H9 (cell line): ENCODE measurements at regions not wholly inside any gene's neighbourhood (a gene's known extent, or its start where the extent isn't known, plus 50 kb on each side); places are given as distances from the start of the nearest gene placed in this dataset.

Experiments
- DNase-seq: peaks from one replicate; pipeline ENCODE4 v3.0.0-alpha.2; 2017
- H2AFZ ChIP-seq: one replicate; pipeline ENCODE4 v1.6.1; 2013; ENCODE audit warnings: mild to moderate bottlenecking, low read length, control low read depth, moderate library complexity
- H2AK5ac ChIP-seq: 2 replicates; pipeline ENCODE4 v1.6.1; 2013; ENCODE audit warnings: low read length, control low read depth, mixed read lengths; ENCODE audit not compliant: insufficient read length
- H2BK120ac ChIP-seq: one replicate; pipeline ENCODE4 v1.6.1; 2013; ENCODE audit warnings: low read depth, mild to moderate bottlenecking, low read length, control low read depth, inconsistent platforms; ENCODE audit not compliant: poor library complexity, severe bottlenecking
- H2BK12ac ChIP-seq: 2 replicates; pipeline ENCODE4 v1.6.1; 2013; ENCODE audit warnings: low read length, control low read depth, mixed read lengths, low read depth; ENCODE audit not compliant: insufficient read length
- H2BK15ac ChIP-seq: 2 replicates; pipeline ENCODE4 v1.6.1; 2013; ENCODE audit warnings: low read depth, low read length, control low read depth
- H2BK20ac ChIP-seq: one replicate; pipeline ENCODE4 v1.6.1; 2013; ENCODE audit warnings: low read depth, mild to moderate bottlenecking, low read length, control low read depth, inconsistent platforms; ENCODE audit not compliant: poor library complexity, severe bottlenecking
- H2BK5ac ChIP-seq: 2 replicates; pipeline ENCODE4 v1.6.1; 2013; ENCODE audit warnings: low read length, control low read depth, mixed read lengths; ENCODE audit not compliant: insufficient read length
- H3K14ac ChIP-seq: 2 replicates; pipeline ENCODE4 v1.6.1; 2013; ENCODE audit warnings: low read length, control low read depth; ENCODE audit not compliant: insufficient read depth
- H3K18ac ChIP-seq: 2 replicates; pipeline ENCODE4 v1.6.1; 2013; ENCODE audit warnings: low read depth, mild to moderate bottlenecking, mixed read lengths, low read length, control low read depth; ENCODE audit not compliant: insufficient read length
- H3K23ac ChIP-seq: 2 replicates; pipeline ENCODE4 v1.6.1; 2013; ENCODE audit warnings: low read length, control low read depth, mixed read lengths, low read depth; ENCODE audit not compliant: insufficient read length
- H3K23me2 ChIP-seq: 2 replicates; pipeline ENCODE4 v1.6.1; 2013; ENCODE audit warnings: low read depth, mild to moderate bottlenecking, mixed read lengths, low read length, control low read depth; ENCODE audit not compliant: insufficient read length, poor library complexity, severe bottlenecking
- H3K27ac ChIP-seq: 2 replicates; pipeline ENCODE4 v1.5.1; 2013; ENCODE audit warnings: low read length, control low read depth, mixed read lengths, low read depth; ENCODE audit not compliant: insufficient read length
- H3K27me3 ChIP-seq: 2 replicates; pipeline ENCODE4 v1.6.1; 2013; ENCODE audit warnings: low read length, control low read depth, inconsistent platforms; ENCODE audit not compliant: insufficient read depth
- H3K4ac ChIP-seq: 2 replicates; pipeline ENCODE4 v1.6.1; 2013; ENCODE audit warnings: low read depth, mild to moderate bottlenecking, control low read depth, inconsistent platforms, low read length, moderate library complexity
- H3K4me1 ChIP-seq: 2 replicates; pipeline ENCODE4 v1.6.1; 2013; ENCODE audit warnings: low read length, control low read depth, inconsistent platforms; ENCODE audit not compliant: insufficient read depth
- H3K4me2 ChIP-seq: 2 replicates; pipeline ENCODE4 v1.6.1; 2013; ENCODE audit warnings: low read length, control low read depth, mixed read lengths; ENCODE audit not compliant: insufficient read length, insufficient read depth
- H3K56ac ChIP-seq: 2 replicates; pipeline ENCODE4 v1.6.1; 2013; ENCODE audit warnings: low read depth, mild to moderate bottlenecking, mixed read lengths, low read length, control low read depth; ENCODE audit not compliant: insufficient read length
- H3K79me1 ChIP-seq: 2 replicates; pipeline ENCODE4 v1.6.1; 2013; ENCODE audit warnings: low read depth, mild to moderate bottlenecking, moderate library complexity, low read length, control low read depth, inconsistent platforms; ENCODE audit not compliant: insufficient read depth, poor library complexity, severe bottlenecking
- H3K79me2 ChIP-seq: 2 replicates; pipeline ENCODE4 v1.6.1; 2013; ENCODE audit warnings: low read length, control low read depth, inconsistent platforms; ENCODE audit not compliant: insufficient read depth
- H3K9ac ChIP-seq: 2 replicates; pipeline ENCODE4 v1.6.1; 2013; ENCODE audit warnings: low read length, control low read depth, mixed read lengths; ENCODE audit not compliant: insufficient read length; ENCODE audit errors: extremely low read depth
- H3K9me3 ChIP-seq: one replicate; pipeline ENCODE4 v1.6.1; 2013; ENCODE audit warnings: low read depth, low read length, inconsistent platforms; ENCODE audit not compliant: control insufficient read depth
- H3T11ph ChIP-seq: one replicate; pipeline ENCODE4 v1.6.1; 2013; ENCODE audit warnings: mild to moderate bottlenecking, low read length, control low read depth, inconsistent platforms
- H4K20me1 ChIP-seq: one replicate; pipeline ENCODE4 v1.6.1; 2013; ENCODE audit not compliant: control insufficient read depth, insufficient read length, insufficient read depth
- H4K5ac ChIP-seq: 2 replicates; pipeline ENCODE4 v1.6.1; 2013; ENCODE audit warnings: low read depth, mild to moderate bottlenecking, mixed read lengths, low read length, control low read depth; ENCODE audit not compliant: insufficient read length
- H4K8ac ChIP-seq: replicated peaks from 2 replicates; pipeline ENCODE4 v1.6.1; 2013; ENCODE audit warnings: low read length, control low read depth, mixed read lengths, low read depth; ENCODE audit not compliant: insufficient read length
- H4K91ac ChIP-seq: 2 replicates; pipeline ENCODE4 v1.6.1; 2013; ENCODE audit warnings: low read depth, mild to moderate bottlenecking, moderate library complexity, mixed read lengths, low read length, control low read depth; ENCODE audit not compliant: insufficient read length
- H3K27ac Mint-ChIP-seq, 3 experiments: 2 replicates in 2 of 3; 3 replicates in 1 of 3; pipeline ENCODE4 v1.8.0; 2020 to 2021; ENCODE audit warnings: mixed read lengths in 3 of 3, mild to moderate bottlenecking in 1 of 3, moderate library complexity in 1 of 3
- H3K27me3 Mint-ChIP-seq: 2 replicates; pipeline ENCODE4 v1.8.0; 2021; ENCODE audit warnings: low read depth, mild to moderate bottlenecking, moderate library complexity, mixed read lengths
- H3K36me3 Mint-ChIP-seq, 3 experiments: 2 replicates in 2 of 3; 3 replicates in 1 of 3; pipeline ENCODE4 v1.8.0; 2020 to 2021; ENCODE audit warnings: low read depth in 3 of 3, mixed read lengths in 3 of 3; ENCODE audit not compliant: insufficient read depth in 1 of 3
- H3K4me1 Mint-ChIP-seq, 2 experiments: 2 replicates each; pipeline ENCODE4 v1.8.0; 2020; ENCODE audit warnings: mixed read lengths in 2 of 2
- H3K4me3 Mint-ChIP-seq, 2 experiments: 2 replicates in 1 of 2; 3 replicates in 1 of 2; pipeline ENCODE4 v1.8.0; 2020 to 2021; ENCODE audit warnings: mild to moderate bottlenecking in 2 of 2, mixed read lengths in 2 of 2, moderate library complexity in 1 of 2
- H3K9me3 Mint-ChIP-seq, 2 experiments: 2 replicates in 1 of 2; 3 replicates in 1 of 2; pipeline ENCODE4 v1.8.0; 2020; ENCODE audit warnings: mild to moderate bottlenecking in 2 of 2, mixed read lengths in 2 of 2, moderate library complexity in 1 of 2
- WGBS: extraction: QIAGEN DNeasy Blood & Tissue Kit; methylation state at CpG from one replicate; pipeline ENCODE4 v1.1.7; 2013; ENCODE audit warnings: missing lambda C conversion rate, low lambda C conversion rate, mixed read lengths; ENCODE audit not compliant: insufficient read length; ENCODE audit errors: extremely low coverage; 5-methylcytosine and 5-hydroxymethylcytosine counted together
- TF ChIP-seq, protein P1 (sequence below): fragments of 200-600 bp; sonication (generic); conservative IDR thresholded peaks from 3 replicates; pipeline ENCODE4 v1.8.0; 2021; ENCODE audit warnings: antibody characterized with exemption, mild to moderate bottlenecking

DNA sequence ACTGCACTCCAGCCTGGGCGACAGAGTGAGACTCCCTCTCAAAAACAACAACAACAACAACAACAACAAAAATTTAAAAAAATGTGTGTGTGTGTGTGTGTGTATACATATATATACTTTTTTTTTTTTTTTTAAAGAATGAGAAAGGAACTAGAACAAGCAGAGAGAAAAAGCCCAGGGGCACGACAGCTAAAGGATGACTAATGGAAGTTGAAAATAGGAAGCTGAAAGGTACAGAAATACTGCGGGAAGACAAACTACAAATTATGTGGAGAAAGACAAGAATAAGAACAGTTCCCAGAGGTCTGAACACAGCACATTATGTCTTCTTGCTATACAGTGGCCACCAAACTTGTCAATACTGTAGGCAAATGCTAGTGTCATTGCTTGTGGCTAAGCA lies 141.9 kb upstream of the PRSS1 start:
- H3T11ph ChIP-seq = no peak overlapping the region
- no peak overlapping the region for H2BK15ac ChIP-seq
- Mint-ChIP-seq H3K4me1 (peaks cover 4 to 10% of the 10 kb centered on the region in 2 experiments; a peak in 3 of 4 replicates), H3K36me3 (no peaks in the 10 kb centered on the region), H3K27ac (no peak overlapping the region), H3K27me3 (no peaks in the 10 kb centered on the region), H3K4me3 (no peak overlapping the region), H3K9me3 (no peaks in the 10 kb centered on the region; a peak in 1 of 5 replicates)
- no peak overlapping the region for H3K27ac ChIP-seq
- H3K79me1 ChIP-seq = no peaks in the 10 kb centered on the region
- no peak overlapping the region for H2BK120ac ChIP-seq
- no peak overlapping the region for H2AK5ac ChIP-seq
- H3K27me3 ChIP-seq = no peaks in the 10 kb centered on the region
- H3K4ac ChIP-seq = no peak overlapping the region
- no peak overlapping the region for H4K5ac ChIP-seq
- H3K18ac ChIP-seq = no peak overlapping the region
- no peak overlapping the region for H4K8ac ChIP-seq
- no peak overlapping the region for H3K9ac ChIP-seq
- no peaks in the 10 kb centered on the region; the same call in 1 of the 2 replicates for H3K4me1 ChIP-seq
- no peak overlapping the region for H3K4me2 ChIP-seq
- H2BK20ac ChIP-seq = no peak overlapping the region
- no peaks in the 10 kb centered on the region for H3K9me3 ChIP-seq
- no peaks in the 10 kb centered on the region for H3K79me2 ChIP-seq
- H3K23me2 ChIP-seq = no peaks in the 10 kb centered on the region
- no CpG with 5 or more reads among the region's 3 CpGs for WGBS
- TF ChIP-seq, protein P1, sequence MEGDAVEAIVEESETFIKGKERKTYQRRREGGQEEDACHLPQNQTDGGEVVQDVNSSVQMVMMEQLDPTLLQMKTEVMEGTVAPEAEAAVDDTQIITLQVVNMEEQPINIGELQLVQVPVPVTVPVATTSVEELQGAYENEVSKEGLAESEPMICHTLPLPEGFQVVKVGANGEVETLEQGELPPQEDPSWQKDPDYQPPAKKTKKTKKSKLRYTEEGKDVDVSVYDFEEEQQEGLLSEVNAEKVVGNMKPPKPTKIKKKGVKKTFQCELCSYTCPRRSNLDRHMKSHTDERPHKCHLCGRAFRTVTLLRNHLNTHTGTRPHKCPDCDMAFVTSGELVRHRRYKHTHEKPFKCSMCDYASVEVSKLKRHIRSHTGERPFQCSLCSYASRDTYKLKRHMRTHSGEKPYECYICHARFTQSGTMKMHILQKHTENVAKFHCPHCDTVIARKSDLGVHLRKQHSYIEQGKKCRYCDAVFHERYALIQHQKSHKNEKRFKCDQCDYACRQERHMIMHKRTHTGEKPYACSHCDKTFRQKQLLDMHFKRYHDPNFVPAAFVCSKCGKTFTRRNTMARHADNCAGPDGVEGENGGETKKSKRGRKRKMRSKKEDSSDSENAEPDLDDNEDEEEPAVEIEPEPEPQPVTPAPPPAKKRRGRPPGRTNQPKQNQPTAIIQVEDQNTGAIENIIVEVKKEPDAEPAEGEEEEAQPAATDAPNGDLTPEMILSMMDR = no peak
- no peak overlapping the region for H2AFZ ChIP-seq
- no peaks in the 10 kb centered on the region for H4K20me1 ChIP-seq
- H3K56ac ChIP-seq = no peak overlapping the region
- no peak overlapping the region for H2BK5ac ChIP-seq
- H3K23ac ChIP-seq = no peak overlapping the region
- no peak overlapping the region for H3K14ac ChIP-seq
- DNase-seq = no peak
- H2BK12ac ChIP-seq = no peak overlapping the region
- H4K91ac ChIP-seq = no peak overlapping the region
